ENCODE measurements at regions not wholly inside any gene's neighbourhood (a gene's known extent, or its start where the extent isn't known, plus 50 kb on each side); places are given as distances from the start of the nearest gene placed in this dataset.
"Not testable (repeated sequence)": the region's sequence is repeated elsewhere in the genome, so short reads cannot be mapped to it uniquely, and the experiment has no call there.

GRCh38 chr2:131657895-131658768, 130.4 kb downstream of the CCDC74A start:
- TF ChIP-seq CTCF (IDR thresholded peaks at IDR 0.05; ENCODE audit: control extremely low read depth, extremely low read depth, low read depth, missing control alignments): no peak
- ChIA-PET CTCF (no interaction called here), POLR2A (no interaction called here)
- no peak for DNase-seq (ENCODE audit: extremely low spot score)

- POLR2A ChIA-PET: no interaction called here
- no peak for DNase-seq (ENCODE audit: extremely low spot score)
- no peak for TF ChIP-seq CTCF (IDR thresholded peaks at IDR 0.05; ENCODE audit: control extremely low read depth, extremely low read depth, low read depth, missing control alignments)
- CTCF ChIA-PET: interaction anchor here (1.1 to 1.2 kb wide), 2 partner anchors 13 to 15 kb away, joined by 4 to 6 read pairs; no protein-coding TSS in a partner anchor
These were observed 131.1 kb downstream of the CCDC74A start for GRCh38 chr2:131658769-131659131.

GRCh38 chr2:131659168-131659572, 131.5 kb downstream of the CCDC74A start:
- POLR2A ChIA-PET: no interaction called here
- CTCF ChIA-PET: interaction anchor here (1.1 to 1.2 kb wide), 2 partner anchors 13 to 14 kb away, joined by 4 to 6 read pairs; no protein-coding TSS in a partner anchor
- no peak for TF ChIP-seq CTCF (IDR thresholded peaks at IDR 0.05; ENCODE audit: control extremely low read depth, extremely low read depth, low read depth, missing control alignments)
- no peak for DNase-seq (ENCODE audit: extremely low spot score)

GRCh38 chr2:131661101-131661782, 133.6 kb downstream of the CCDC74A start:
- POLR2A ChIA-PET; DNase-seq (ENCODE audit: extremely low spot score): not testable (repeated sequence)
- CTCF ChIA-PET: interaction anchor here (0.6 to 2.0 kb wide), 3 partner anchors 9 to 64 kb away, joined by 3 to 8 read pairs (median 3); no protein-coding TSS in a partner anchor

GRCh38 chr2:131661884-131662535, 134.3 kb downstream of the CCDC74A start:
- POLR2A ChIA-PET; DNase-seq (ENCODE audit: extremely low spot score): not testable (repeated sequence)
- CTCF ChIA-PET: interaction anchor here (0.6 to 2.0 kb wide), 3 partner anchors 10 to 65 kb away, joined by 3 to 8 read pairs (median 3); no protein-coding TSS in a partner anchor

GRCh38 chr2:131663501-131663900, 135.8 kb downstream of the CCDC74A start:
- CTCF ChIA-PET; DNase-seq (ENCODE audit: extremely low spot score); POLR2A ChIA-PET: not testable (repeated sequence)

- DNase-seq (ENCODE audit: extremely low spot score): not testable (repeated sequence)
- CTCF ChIA-PET: interaction anchor here (1.3 kb wide), 1 partner anchor 174 kb away, joined by 3 read pairs; the partner anchor contains the start of gene MZT2A
These were observed 138.0 kb downstream of the CCDC74A start for GRCh38 chr2:131665716-131666115.

GRCh38 chr2:131668794-131669540, 141.3 kb downstream of the CCDC74A start:
- POLR2A ChIA-PET; DNase-seq (ENCODE audit: extremely low spot score): not testable (repeated sequence)
- CTCF ChIA-PET: interaction anchor here (0.9 to 1.2 kb wide), 3 partner anchors 9 to 255 kb away, joined by 3 to 7 read pairs (median 3); no protein-coding TSS in a partner anchor

More at GRCh38 chr2:131665716-131666115, 138.0 kb downstream of the CCDC74A start:
- POLR2A ChIA-PET: not testable (repeated sequence)

GRCh38 chr2:131671841-131672470, 144.3 kb downstream of the CCDC74A start:
- ChIA-PET POLR2A (interaction anchor here (1.2 kb wide), 1 partner anchor 10 kb away, joined by 3 read pairs; no protein-coding TSS in a partner anchor), CTCF (interaction anchor here (0.7 to 4.3 kb wide), 21 partner anchors 10 to 518 kb away, joined by 3 to 80 read pairs (median 6); partner anchors contain the start of gene MZT2A)
- DNase-seq (ENCODE audit: extremely low spot score): not testable (repeated sequence)

Measured in GM10248 (cell line).